ENCODE measurements at regions not wholly inside any gene's neighbourhood (a gene's known extent, or its start where the extent isn't known, plus 50 kb on each side); places are given as distances from the start of the nearest gene placed in this dataset.

DNA sequence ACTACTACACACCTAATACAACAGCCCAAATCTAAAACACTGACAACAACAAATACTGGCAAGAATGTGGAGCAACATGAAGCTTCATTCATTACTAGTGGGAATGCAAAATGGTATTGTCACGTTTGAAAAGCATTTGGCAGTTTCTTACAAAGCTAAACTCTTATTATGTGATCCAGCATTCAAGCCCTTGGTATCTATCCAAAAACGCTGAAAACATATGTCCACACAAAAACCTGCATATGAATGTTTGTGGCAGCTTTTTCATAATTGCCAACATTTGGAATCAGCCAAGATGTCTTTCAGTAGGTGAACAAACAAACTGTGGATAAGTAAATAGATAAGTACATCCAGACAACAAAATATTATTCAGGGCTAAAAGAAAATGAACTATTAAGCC lies 501.1 kb upstream of the KIF2B start:
- TF ChIP-seq, protein P1, sequence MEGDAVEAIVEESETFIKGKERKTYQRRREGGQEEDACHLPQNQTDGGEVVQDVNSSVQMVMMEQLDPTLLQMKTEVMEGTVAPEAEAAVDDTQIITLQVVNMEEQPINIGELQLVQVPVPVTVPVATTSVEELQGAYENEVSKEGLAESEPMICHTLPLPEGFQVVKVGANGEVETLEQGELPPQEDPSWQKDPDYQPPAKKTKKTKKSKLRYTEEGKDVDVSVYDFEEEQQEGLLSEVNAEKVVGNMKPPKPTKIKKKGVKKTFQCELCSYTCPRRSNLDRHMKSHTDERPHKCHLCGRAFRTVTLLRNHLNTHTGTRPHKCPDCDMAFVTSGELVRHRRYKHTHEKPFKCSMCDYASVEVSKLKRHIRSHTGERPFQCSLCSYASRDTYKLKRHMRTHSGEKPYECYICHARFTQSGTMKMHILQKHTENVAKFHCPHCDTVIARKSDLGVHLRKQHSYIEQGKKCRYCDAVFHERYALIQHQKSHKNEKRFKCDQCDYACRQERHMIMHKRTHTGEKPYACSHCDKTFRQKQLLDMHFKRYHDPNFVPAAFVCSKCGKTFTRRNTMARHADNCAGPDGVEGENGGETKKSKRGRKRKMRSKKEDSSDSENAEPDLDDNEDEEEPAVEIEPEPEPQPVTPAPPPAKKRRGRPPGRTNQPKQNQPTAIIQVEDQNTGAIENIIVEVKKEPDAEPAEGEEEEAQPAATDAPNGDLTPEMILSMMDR (IDR thresholded peaks at IDR 0.05), result no peak
- TF ChIP-seq, protein P2, sequence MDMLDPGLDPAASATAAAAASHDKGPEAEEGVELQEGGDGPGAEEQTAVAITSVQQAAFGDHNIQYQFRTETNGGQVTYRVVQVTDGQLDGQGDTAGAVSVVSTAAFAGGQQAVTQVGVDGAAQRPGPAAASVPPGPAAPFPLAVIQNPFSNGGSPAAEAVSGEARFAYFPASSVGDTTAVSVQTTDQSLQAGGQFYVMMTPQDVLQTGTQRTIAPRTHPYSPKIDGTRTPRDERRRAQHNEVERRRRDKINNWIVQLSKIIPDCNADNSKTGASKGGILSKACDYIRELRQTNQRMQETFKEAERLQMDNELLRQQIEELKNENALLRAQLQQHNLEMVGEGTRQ (IDR thresholded peaks at IDR 0.05; ENCODE audit: borderline replicate concordance, low read depth, low read length), result no peak
- no peak for TF ChIP-seq POLR2AphosphoS5 (IDR thresholded peaks at IDR 0.05; ENCODE audit: low read depth, low read length)
